ENCODE measurements at regions not wholly inside any gene's neighbourhood (a gene's known extent, or its start where the extent isn't known, plus 50 kb on each side); places are given as distances from the start of the nearest gene placed in this dataset.

- no peaks in the 10 kb centered on the region for H4K20me1 ChIP-seq (replicated peaks in 1 of 2; ENCODE audit: control insufficient read depth in 1 of 2, insufficient read depth in 2 of 2, low read length in 2 of 2)
- H3K18ac ChIP-seq (ENCODE audit: extremely low read depth, low read length): no peak overlapping the region
- no peaks in the 10 kb centered on the region for H3K36me3 ChIP-seq (ENCODE audit: control insufficient read depth in 2 of 4, insufficient read depth in 4 of 4, low read length in 3 of 4)
- FAIRE-seq (no peak), DNase-seq (ENCODE audit: low read depth in 1 of 2, low spot score in 2 of 2) (no peak)
- no peak overlapping the region for H3K4me2 ChIP-seq (ENCODE audit: insufficient read depth in 1 of 2, low read depth in 2 of 2, low read length in 2 of 2)
- no peaks in the 10 kb centered on the region for H3K79me1 ChIP-seq (ENCODE audit: low read depth, low read length)
- H3K79me2 ChIP-seq (ENCODE audit: control insufficient read depth in 1 of 2, insufficient read depth in 2 of 2, low read length in 2 of 2): no peaks in the 10 kb centered on the region
- no peak overlapping the region for H3K4ac ChIP-seq (replicated peaks; ENCODE audit: insufficient read length, low read depth, low read length)
- H2AFZ ChIP-seq (ENCODE audit: low read length): 0 out of 2 replicates have a peak overlapping the region, but pooled peaks have one; percentile 31
- H3K56ac ChIP-seq (replicated peaks; ENCODE audit: insufficient read length, low read depth, low read length): no peak overlapping the region
- no peak overlapping the region for H3K9ac ChIP-seq (replicated peaks in 1 of 4; ENCODE audit: extremely low read depth in 1 of 4, low read depth in 3 of 4, low read length in 3 of 4)
- H3K27ac ChIP-seq (ENCODE audit: low read depth, low read length): no peak overlapping the region
- ChIA-PET CTCF (ENCODE audit: partially characterized antibody) (interaction anchor here (1.2 to 1.5 kb wide), 2 partner anchors 20 to 108 kb away, joined by 3 read pairs; no protein-coding TSS in a partner anchor), POLR2A (ENCODE audit: partially characterized antibody) (no interaction called here)
- H3K14ac ChIP-seq (ENCODE audit: insufficient read length): no peak overlapping the region
- no peak overlapping the region for H2BK15ac ChIP-seq (ENCODE audit: low read length)
- H2BK12ac ChIP-seq (ENCODE audit: low read depth, low read length): no peak overlapping the region
- H3K27me3 ChIP-seq (replicated peaks in 1 of 4; ENCODE audit: control insufficient read depth in 3 of 4, extremely low read depth in 1 of 4, insufficient read depth in 3 of 4, low read length in 3 of 4): no peaks in the 10 kb centered on the region
- H2BK20ac ChIP-seq (ENCODE audit: low read length): no peak overlapping the region
- H2AK5ac ChIP-seq (ENCODE audit: low read depth, low read length): no peak overlapping the region
- H2BK120ac ChIP-seq (replicated peaks; ENCODE audit: low read depth, low read length): no peak overlapping the region
- 88% methylated on average over 1 of the region's 1 CpG; no CpG with 5 or more reads in 1 of the 2 experiments for WGBS, 2 experiments (ENCODE audit: extremely low coverage in 1 of 2, insufficient coverage in 1 of 2, insufficient read length in 1 of 2, insufficient replicate concordance in 2 of 2, low coverage in 1 of 2, low lambda C conversion rate in 2 of 2, missing lambda C conversion rate in 1 of 2)
- no peaks in the 10 kb centered on the region for H3K9me3 ChIP-seq (ENCODE audit: insufficient read depth in 2 of 2, low read depth in 1 of 2, low read length in 1 of 2)
- no peak overlapping the region for H4K5ac ChIP-seq (ENCODE audit: insufficient read length, low read depth, low read length)
- no peaks in the 10 kb centered on the region for H3K23me2 ChIP-seq (ENCODE audit: low read depth, low read length)
- H3K4me1 ChIP-seq (replicated peaks in 1 of 4; ENCODE audit: control insufficient read depth in 3 of 4, insufficient read depth in 4 of 4, low read length in 3 of 4): no peaks in the 10 kb centered on the region
- no peak overlapping the region for H2BK5ac ChIP-seq (ENCODE audit: low read depth, low read length)
- no peak overlapping the region for H4K8ac ChIP-seq (ENCODE audit: extremely low read depth, insufficient read depth, low read length)
- no peak overlapping the region for H4K91ac ChIP-seq (replicated peaks; ENCODE audit: insufficient read length, low read length)
- no peak overlapping the region for H3K23ac ChIP-seq (ENCODE audit: insufficient read length)
- no peak overlapping the region for H3K4me3 ChIP-seq (ENCODE audit: extremely low read depth in 1 of 4, insufficient read depth in 2 of 4, low read depth in 3 of 4, low read length in 4 of 4)
- TF ChIP-seq GABPA (IDR thresholded peaks at IDR 0.05; ENCODE audit: borderline replicate concordance, insufficient read depth, low read length) (no peak), SAP30 (IDR thresholded peaks at IDR 0.05; ENCODE audit: insufficient read depth, insufficient replicate concordance, low read length) (no peak), SIRT6 (IDR thresholded peaks at IDR 0.05; ENCODE audit: low read length) (no peak)
Measured at GRCh38 chr2:44848026-44848425, 93.5 kb upstream of the SIX3 start.

Measured in H1 (cell line).